HG02759 (cell line): ENCODE measurements at regions not wholly inside any gene's neighbourhood (a gene's known extent, or its start where the extent isn't known, plus 50 kb on each side); places are given as distances from the start of the nearest gene placed in this dataset.
A peak's percentile ranks its signal among the peaks of the same experiment; 100 is the strongest.

Source experiments
- ATAC-seq: cut with Tn5 transposase; IDR thresholded peaks from one replicate; pipeline ENCODE4 v1.9.1; 2021; ENCODE audit warnings: mild to moderate bottlenecking, moderate library complexity; ENCODE audit not compliant: unreplicated experiment

- peak; percentile 27 for ATAC-seq
Measured at GRCh38 chr4:111963158-111963700, 182.0 kb upstream of the FAM241A start.

- ATAC-seq: no peak
Measured at GRCh38 chr4:111977419-111977965, 167.8 kb upstream of the FAM241A start.

GRCh38 chr4:111979921-111980320 is 165.3 kb upstream of the FAM241A start:
- no peak for ATAC-seq

GRCh38 chr4:111982089-111982488 is 163.2 kb upstream of the FAM241A start:
- no peak for ATAC-seq

GRCh38 chr4:111984169-111984819 is 161.0 kb upstream of the FAM241A start:
- ATAC-seq: no peak

- ATAC-seq: no peak
Measured at GRCh38 chr4:111985426-111985825, 159.8 kb upstream of the FAM241A start.

GRCh38 chr4:111986095-111986494 is 159.2 kb upstream of the FAM241A start:
- ATAC-seq: no peak

- no peak for ATAC-seq
Measured at GRCh38 chr4:111988514-111988913, 156.7 kb upstream of the FAM241A start.

GRCh38 chr4:111989817-111990216 is 155.4 kb upstream of the FAM241A start:
- ATAC-seq: no peak

GRCh38 chr4:111991163-111991562 is 154.1 kb upstream of the FAM241A start:
- ATAC-seq: peak; percentile 93

GRCh38 chr4:111991797-111992196 is 153.5 kb upstream of the FAM241A start:
- peak; percentile 38 for ATAC-seq

- no peak for ATAC-seq
Measured at GRCh38 chr4:111992351-111993168, 152.7 kb upstream of the FAM241A start.

GRCh38 chr4:111994392-111994791 is 150.9 kb upstream of the FAM241A start:
- ATAC-seq: no peak

GRCh38 chr4:111997785-111998184 is 147.5 kb upstream of the FAM241A start:
- no peak for ATAC-seq

- ATAC-seq: no peak
Measured at GRCh38 chr4:111999801-112000200, 145.5 kb upstream of the FAM241A start.

- no peak for ATAC-seq
Measured at GRCh38 chr4:112001041-112001440, 144.2 kb upstream of the FAM241A start.

- no peak for ATAC-seq
Measured at GRCh38 chr4:112002248-112002661, 143.0 kb upstream of the FAM241A start.

GRCh38 chr4:112003231-112003907 is 141.9 kb upstream of the FAM241A start:
- ATAC-seq: no peak

GRCh38 chr4:112005027-112005426 is 140.2 kb upstream of the FAM241A start:
- no peak for ATAC-seq

GRCh38 chr4:112007391-112007790 is 137.9 kb upstream of the FAM241A start:
- ATAC-seq: no peak

- ATAC-seq: no peak
Measured at GRCh38 chr4:112015960-112016359, 129.3 kb upstream of the FAM241A start.
